ENCODE measurements at regions not wholly inside any gene's neighbourhood (a gene's known extent, or its start where the extent isn't known, plus 50 kb on each side); places are given as distances from the start of the nearest gene placed in this dataset.

- TF ChIP-seq, protein P1, sequence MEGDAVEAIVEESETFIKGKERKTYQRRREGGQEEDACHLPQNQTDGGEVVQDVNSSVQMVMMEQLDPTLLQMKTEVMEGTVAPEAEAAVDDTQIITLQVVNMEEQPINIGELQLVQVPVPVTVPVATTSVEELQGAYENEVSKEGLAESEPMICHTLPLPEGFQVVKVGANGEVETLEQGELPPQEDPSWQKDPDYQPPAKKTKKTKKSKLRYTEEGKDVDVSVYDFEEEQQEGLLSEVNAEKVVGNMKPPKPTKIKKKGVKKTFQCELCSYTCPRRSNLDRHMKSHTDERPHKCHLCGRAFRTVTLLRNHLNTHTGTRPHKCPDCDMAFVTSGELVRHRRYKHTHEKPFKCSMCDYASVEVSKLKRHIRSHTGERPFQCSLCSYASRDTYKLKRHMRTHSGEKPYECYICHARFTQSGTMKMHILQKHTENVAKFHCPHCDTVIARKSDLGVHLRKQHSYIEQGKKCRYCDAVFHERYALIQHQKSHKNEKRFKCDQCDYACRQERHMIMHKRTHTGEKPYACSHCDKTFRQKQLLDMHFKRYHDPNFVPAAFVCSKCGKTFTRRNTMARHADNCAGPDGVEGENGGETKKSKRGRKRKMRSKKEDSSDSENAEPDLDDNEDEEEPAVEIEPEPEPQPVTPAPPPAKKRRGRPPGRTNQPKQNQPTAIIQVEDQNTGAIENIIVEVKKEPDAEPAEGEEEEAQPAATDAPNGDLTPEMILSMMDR (IDR thresholded peaks at IDR 0.05; ENCODE audit: low read length): no peak
- no peak for TF ChIP-seq EZH2 (IDR thresholded peaks at IDR 0.05; ENCODE audit: borderline replicate concordance, low read length)
These were observed 127.0 kb upstream of the PMFBP1 start for GRCh38 chr16:72298961-72299360.

Measured in OCI-LY1 (cell line).